ENCODE measurements at regions not wholly inside any gene's neighbourhood (a gene's known extent, or its start where the extent isn't known, plus 50 kb on each side); places are given as distances from the start of the nearest gene placed in this dataset.

GRCh38 chr3:168443965-168444364, 348.2 kb upstream of the GOLIM4 start:
- no peaks in the 10 kb centered on the region for H3K79me2 ChIP-seq (ENCODE audit: insufficient read depth, low read length)
- H3K4me1 ChIP-seq (ENCODE audit: insufficient read depth, low read length) = no peaks in the 10 kb centered on the region
- no peak overlapping the region for H3K4me3 ChIP-seq (ENCODE audit: insufficient read depth, low read length)
- no peaks in the 10 kb centered on the region for H3K27me3 ChIP-seq (ENCODE audit: insufficient read depth, low read length)
- no peaks in the 10 kb centered on the region for H3K9me3 ChIP-seq (ENCODE audit: low read depth, low read length)
- H3K36me3 ChIP-seq (ENCODE audit: insufficient read depth, low read length) = no peaks in the 10 kb centered on the region
- no peaks in the 10 kb centered on the region for H4K20me1 ChIP-seq (ENCODE audit: insufficient read depth, low read length)
- no peak for TF ChIP-seq CTCF (IDR thresholded peaks at IDR 0.05; ENCODE audit: extremely low read depth, low read depth, low read length)
- no peak overlapping the region for H3K27ac ChIP-seq (ENCODE audit: low read depth, low read length)
- H3K4me2 ChIP-seq (ENCODE audit: insufficient read depth, low read length) = no peak overlapping the region
- DNase-seq (ENCODE audit: insufficient read length, low spot score, missing footprints) = no peak
- no peak overlapping the region for H2AFZ ChIP-seq (ENCODE audit: low read length)

GRCh38 chr3:168442502-168442901, 346.8 kb upstream of the GOLIM4 start:
- Histone ChIP-seq H3K36me3 (ENCODE audit: insufficient read depth, low read length) (no peaks in the 10 kb centered on the region), H3K4me3 (ENCODE audit: insufficient read depth, low read length) (no peak overlapping the region), H2AFZ (ENCODE audit: low read length) (no peak overlapping the region), H3K9me3 (ENCODE audit: low read depth, low read length) (no peaks in the 10 kb centered on the region), H3K79me2 (ENCODE audit: insufficient read depth, low read length) (no peaks in the 10 kb centered on the region), H3K4me2 (ENCODE audit: insufficient read depth, low read length) (no peak overlapping the region), H3K4me1 (ENCODE audit: insufficient read depth, low read length) (no peaks in the 10 kb centered on the region), H3K27me3 (ENCODE audit: insufficient read depth, low read length) (no peaks in the 10 kb centered on the region), H4K20me1 (ENCODE audit: insufficient read depth, low read length) (no peaks in the 10 kb centered on the region), H3K27ac (ENCODE audit: low read depth, low read length) (no peak overlapping the region)
- no peak for TF ChIP-seq CTCF (IDR thresholded peaks at IDR 0.05; ENCODE audit: extremely low read depth, low read depth, low read length)
- no peak for DNase-seq (ENCODE audit: insufficient read length, low spot score, missing footprints)

GRCh38 chr3:168436245-168436724, 340.6 kb upstream of the GOLIM4 start:
- Histone ChIP-seq H3K27ac (ENCODE audit: low read depth, low read length) (no peak overlapping the region), H3K4me2 (ENCODE audit: insufficient read depth, low read length) (no peak overlapping the region), H2AFZ (ENCODE audit: low read length) (no peak overlapping the region), H4K20me1 (ENCODE audit: insufficient read depth, low read length) (no peaks in the 10 kb centered on the region), H3K4me1 (ENCODE audit: insufficient read depth, low read length) (no peaks in the 10 kb centered on the region), H3K27me3 (ENCODE audit: insufficient read depth, low read length) (no peaks in the 10 kb centered on the region), H3K4me3 (ENCODE audit: insufficient read depth, low read length) (no peak overlapping the region), H3K36me3 (ENCODE audit: insufficient read depth, low read length) (no peaks in the 10 kb centered on the region), H3K9me3 (ENCODE audit: low read depth, low read length) (no peaks in the 10 kb centered on the region), H3K79me2 (ENCODE audit: insufficient read depth, low read length) (no peaks in the 10 kb centered on the region)
- no peak for TF ChIP-seq CTCF (IDR thresholded peaks at IDR 0.05; ENCODE audit: extremely low read depth, low read depth, low read length)
- no peak for DNase-seq (ENCODE audit: insufficient read length, low spot score, missing footprints)

GRCh38 chr3:168431491-168431890, 335.8 kb upstream of the GOLIM4 start:
- TF ChIP-seq CTCF (IDR thresholded peaks at IDR 0.05; ENCODE audit: extremely low read depth, low read depth, low read length) = no peak
- no peak overlapping the region for H3K4me2 ChIP-seq (ENCODE audit: insufficient read depth, low read length)
- H3K27ac ChIP-seq (ENCODE audit: low read depth, low read length) = no peak overlapping the region
- H4K20me1 ChIP-seq (ENCODE audit: insufficient read depth, low read length) = no peaks in the 10 kb centered on the region
- no peaks in the 10 kb centered on the region for H3K27me3 ChIP-seq (ENCODE audit: insufficient read depth, low read length)
- no peaks in the 10 kb centered on the region for H3K36me3 ChIP-seq (ENCODE audit: insufficient read depth, low read length)
- DNase-seq (ENCODE audit: insufficient read length, low spot score, missing footprints) = no peak
- no peak overlapping the region for H3K4me3 ChIP-seq (ENCODE audit: insufficient read depth, low read length)
- no peaks in the 10 kb centered on the region for H3K9me3 ChIP-seq (ENCODE audit: low read depth, low read length)
- no peaks in the 10 kb centered on the region for H3K4me1 ChIP-seq (ENCODE audit: insufficient read depth, low read length)
- H3K79me2 ChIP-seq (ENCODE audit: insufficient read depth, low read length) = no peaks in the 10 kb centered on the region
- H2AFZ ChIP-seq (ENCODE audit: low read length) = no peak overlapping the region
